K562 (cell line): ENCODE measurements at regions not wholly inside any gene's neighbourhood (a gene's known extent, or its start where the extent isn't known, plus 50 kb on each side); places are given as distances from the start of the nearest gene placed in this dataset.

ENCODE experiments used
- ATAC-seq: fragments of 200-7000 bp; cut with Tn5 transposase; 3 replicates; pipeline ENCODE4 v1.9.1; 2020; ENCODE audit warnings: moderate library complexity
- BruUV-seq: library from RNA; stranded (reverse); fragments of 400-500 nt; replicated peaks from 2 replicates; lab custom pipeline; 2021; lab: Mats Ljungman, UMichigan
- CTCF ChIA-PET: fragments of 300-600 bp; formaldehyde crosslinking; extraction: SDS; loops from one replicate; lab custom pipeline; 2021; ENCODE audit warnings: low intra/inter-chr PET ratio; lab: Yijun Ruan, JAX
- POLR2A ChIA-PET: fragments of 300-600, 350-650 bp; sonication (Branson Sonifier 250); formaldehyde crosslinking; extraction: SDS; loops from one replicate; lab custom pipeline; 2021; ENCODE audit warnings: antibody characterized with exemption, inconsistent platforms; lab: Yijun Ruan, JAX
- DNase-seq, 4 experiments: peaks; one replicate each; pipeline versions ENCODE4 v3.0.0 to v3.0.0-alpha.2; 2011 to 2018; ENCODE audit warnings: low spot score in 3 of 4, mixed read lengths in 3 of 4; ENCODE audit errors: extremely low read depth in 1 of 4
- FAIRE-seq: peaks from 2 replicates; lab custom pipeline; 2011; peaks lifted over from hg19 to GRCh38; lab: Jason Lieb, UNC
- H2AFZ ChIP-seq: 2 replicates; pipeline ENCODE4 v1.6.0; 2011; ENCODE audit warnings: low read depth, low read length, control low read depth, inconsistent platforms
- H3K27ac ChIP-seq: fragments of 200-600 bp; 3 replicates; pipeline ENCODE4 v1.8.0; 2011; ENCODE audit warnings: low read depth, mild to moderate bottlenecking, control low read depth, inconsistent platforms, low read length, moderate library complexity, mixed read lengths; ENCODE audit errors: extremely low read depth
- H3K27me3 ChIP-seq, 2 experiments: fragments of 300-600 bp in 1 of 2; 2 replicates in 1 of 2; 3 replicates in 1 of 2; pipeline versions ENCODE4 v1.6.0 to v1.8.0; 2011; ENCODE audit warnings: inconsistent platforms in 2 of 2, low read length in 2 of 2, mild to moderate bottlenecking in 1 of 2, mixed read lengths in 1 of 2, moderate library complexity in 1 of 2; ENCODE audit not compliant: control insufficient read depth in 2 of 2, insufficient read depth in 2 of 2
- H3K36me3 ChIP-seq: fragments of 300-600 bp; 3 replicates; pipeline ENCODE4 v1.8.0; 2011; ENCODE audit warnings: mild to moderate bottlenecking, low read length, inconsistent platforms; ENCODE audit not compliant: control insufficient read depth, insufficient read depth
- H3K4me1 ChIP-seq, 2 experiments: fragments of 200-600 bp in 1 of 2; replicated peaks in 1 of 2; 2 replicates in 1 of 2; 3 replicates in 1 of 2; pipeline versions ENCODE4 v1.5.1 to v1.8.0; 2011; ENCODE audit warnings: inconsistent platforms in 2 of 2, low read length in 2 of 2, mild to moderate bottlenecking in 1 of 2, mixed read lengths in 1 of 2, moderate library complexity in 1 of 2; ENCODE audit not compliant: control insufficient read depth in 2 of 2, insufficient read depth in 2 of 2
- H3K4me2 ChIP-seq: 2 replicates; pipeline ENCODE4 v1.6.1; 2011; ENCODE audit warnings: low read length, control low read depth, inconsistent platforms, mixed read lengths; ENCODE audit not compliant: insufficient read depth
- H3K4me3 ChIP-seq: fragments of 200-600 bp; sonication (generic), shearing (Covaris generic); 2 replicates; pipeline ENCODE4 v1.5.1; 2016; ENCODE audit warnings: control low read depth, inconsistent platforms
- H3K79me2 ChIP-seq: fragments of 200-600 bp; 3 replicates; pipeline ENCODE4 v1.8.0; 2011; ENCODE audit warnings: low read length, inconsistent platforms; ENCODE audit not compliant: control insufficient read depth, insufficient read depth
- H3K9ac ChIP-seq, 2 experiments: 2 replicates each; pipeline versions ENCODE4 v1.6.0 to v1.6.1; 2011; ENCODE audit warnings: low read depth in 2 of 2, low read length in 2 of 2, control low read depth in 1 of 2, inconsistent platforms in 1 of 2, mild to moderate bottlenecking in 1 of 2, mixed read lengths in 1 of 2; ENCODE audit not compliant: insufficient read depth in 1 of 2
- H3K9me1 ChIP-seq: one replicate; pipeline ENCODE4 v1.6.0; 2011; ENCODE audit warnings: inconsistent platforms, mild to moderate bottlenecking, low read length, moderate library complexity; ENCODE audit not compliant: control insufficient read depth, insufficient read depth
- H3K9me3 ChIP-seq: replicated peaks from 2 replicates; pipeline ENCODE4 v1.5.1; 2011; ENCODE audit warnings: low read depth, low read length, inconsistent platforms; ENCODE audit not compliant: control insufficient read depth, insufficient read depth
- H4K20me1 ChIP-seq: replicated peaks from 2 replicates; pipeline ENCODE4 v1.6.1; 2011; ENCODE audit warnings: low read length, inconsistent platforms, mixed read lengths; ENCODE audit not compliant: control insufficient read depth, insufficient read depth
- CTBP1 ChIP-seq: fragments of 450-650 bp; IDR thresholded peaks from 2 replicates; pipeline ENCODE4 v1.6.1; 2016; ENCODE audit warnings: borderline replicate concordance
- E2F1 ChIP-seq: sonication (generic); formaldehyde crosslinking; IDR thresholded peaks from 2 replicates; pipeline ENCODE4 v1.8.1; 2023; ENCODE audit warnings: mild to moderate bottlenecking, missing genetic modification reagents, moderate library complexity
- ELK1 ChIP-seq: sonication (generic); formaldehyde crosslinking; IDR thresholded peaks from 2 replicates; pipeline ENCODE4 v1.8.1; 2022; ENCODE audit warnings: missing genetic modification reagents
- HOMEZ ChIP-seq: fragments of 250-450 bp; sonication (Bioruptor Pico); IDR thresholded peaks from 2 replicates; pipeline ENCODE4 v1.4.0; 2020; ENCODE audit warnings: mild to moderate bottlenecking, moderate library complexity
- ILK ChIP-seq: fragments of 450-650 bp; IDR thresholded peaks from 2 replicates; pipeline ENCODE4 v1.6.1; 2016; ENCODE audit warnings: missing genetic modification characterization, low read depth, mild to moderate bottlenecking, missing compliant biosample characterization, moderate library complexity, borderline replicate concordance
- JUN ChIP-seq, 2 experiments: sonication (generic) in 1 of 2; formaldehyde crosslinking in 1 of 2; IDR thresholded peaks; 2 replicates each; pipeline versions ENCODE4 v1.6.1 to v1.8.0; 2012 to 2022; ENCODE audit warnings: borderline replicate concordance in 2 of 2, mild to moderate bottlenecking in 2 of 2, improper control_type of control experiment in 1 of 2, low read depth in 1 of 2, low read length in 1 of 2, missing genetic modification reagents in 1 of 2
- KLF1 ChIP-seq: fragments of 450-650 bp; IDR thresholded peaks from 2 replicates; pipeline ENCODE4 v1.6.1; 2016; ENCODE audit warnings: missing genetic modification characterization, missing compliant biosample characterization
- KLF10 ChIP-seq: fragments of 250-450 bp; sonication (Bioruptor Pico); IDR thresholded peaks from 2 replicates; pipeline ENCODE4 v1.6.1; 2021; ENCODE audit warnings: matching md5 sums
- NCOR1 ChIP-seq: fragments of 450-650 bp; IDR thresholded peaks from 2 replicates; pipeline ENCODE4 v1.6.1; 2016; ENCODE audit warnings: mild to moderate bottlenecking, moderate library complexity
- NKRF ChIP-seq: fragments of 450-650 bp; IDR thresholded peaks from 2 replicates; pipeline ENCODE4 v1.6.1; 2016; ENCODE audit warnings: borderline replicate concordance
- POLR2AphosphoS5 ChIP-seq: IDR thresholded peaks from 2 replicates; pipeline ENCODE4 v1.6.1; 2011; ENCODE audit warnings: mild to moderate bottlenecking, low read depth, low read length, moderate library complexity; ENCODE audit not compliant: control insufficient read depth, insufficient read depth
- POLR2B ChIP-seq: fragments of 450-650 bp; IDR thresholded peaks from 2 replicates; pipeline ENCODE4 v1.6.1; 2018; ENCODE audit warnings: low read depth; ENCODE audit not compliant: partially characterized antibody
- TRIM28 ChIP-seq: fragments of 450-650 bp; IDR thresholded peaks from 2 replicates; pipeline ENCODE4 v1.6.1; 2017
- USF2 ChIP-seq: sonication (generic); formaldehyde crosslinking; IDR thresholded peaks from 2 replicates; pipeline ENCODE4 v1.5.0; 2020; ENCODE audit warnings: missing genetic modification reagents
- ZC3H4 ChIP-seq: sonication (generic); formaldehyde crosslinking; IDR thresholded peaks from 2 replicates; pipeline ENCODE4 v1.9.0; 2021; ENCODE audit warnings: missing genetic modification reagents, borderline replicate concordance
- ZNF217 ChIP-seq: sonication (generic); formaldehyde crosslinking; IDR thresholded peaks from 2 replicates; pipeline ENCODE4 v1.8.0; 2022; ENCODE audit warnings: mild to moderate bottlenecking, missing genetic modification reagents
- WGBS: fragments of 100-300 bp; shearing (Covaris generic); methylation state at CpG from one replicate; pipeline ENCODE4 v1.1.6; 2016; ENCODE audit warnings: low coverage, mixed read lengths; ENCODE audit not compliant: insufficient coverage; ENCODE audit errors: missing lambda C conversion rate; 5-methylcytosine and 5-hydroxymethylcytosine counted together
- in situ Hi-C: fragments of 300-500 bp; cut with MboI; formaldehyde crosslinking; loops from 4 replicates; pipeline ENCODE4 v1.15.0; 2018; ENCODE audit warnings: inconsistent platforms, mixed read lengths
- intact Hi-C: fragments of 100-400 bp; cut with micrococcal nuclease; formaldehyde crosslinking; loops from 2 replicates; pipeline ENCODE4 v1.14.2; 2022

GRCh38 chr5:133736512-133736911, 124.2 kb upstream of the FSTL4 start:
- no peak for ATAC-seq
- H4K20me1 ChIP-seq = no peaks in the 10 kb centered on the region
- DNase-seq = no peak
- FAIRE-seq = no peak
- no peaks in the 10 kb centered on the region for H3K9me3 ChIP-seq
- BruUV-seq = no TSS peak
- H3K4me3 ChIP-seq = no peak overlapping the region
- no peaks in the 10 kb centered on the region for H3K79me2 ChIP-seq
- H3K36me3 ChIP-seq = no peaks in the 10 kb centered on the region
- no peak overlapping the region for H3K27ac ChIP-seq
- CTCF ChIA-PET = no interaction called here
- intact Hi-C loops (loop anchor here (5.0 kb wide), 1 partner anchor 206 kb away; no protein-coding TSS in a partner anchor), in situ Hi-C loops (no loop called here)
- no peak overlapping the region for H3K4me2 ChIP-seq
- H3K4me1 ChIP-seq = no peaks in the 10 kb centered on the region
- H2AFZ ChIP-seq = no peak overlapping the region
- H3K9ac ChIP-seq = no peak overlapping the region
- no peaks in the 10 kb centered on the region for H3K9me1 ChIP-seq
- POLR2A ChIA-PET = no interaction called here
- peaks cover 3 to 20% of the 10 kb centered on the region in 2 experiments; a peak in 1 of 5 replicates for H3K27me3 ChIP-seq
- WGBS = 2% methylated on average over 5 of the region's 5 CpGs
- TF ChIP-seq NCOR1 (no peak), ZC3H4 (CRISPR knock-in tag) (no peak), JUN (IDR thresholded peaks at IDR 0.05; ENCODE audit: borderline replicate concordance, low read depth, low read length) (no peak), JUN (CRISPR knock-in tag; IDR thresholded peaks at IDR 0.05; ENCODE audit: borderline replicate concordance) (no peak), POLR2AphosphoS5 (no peak), POLR2B (no peak), ELK1 (no peak), TRIM28 (no peak), HOMEZ (CRISPR knock-in tag) (no peak), USF2 (CRISPR knock-in tag) (no peak), ZNF217 (CRISPR knock-in tag) (no peak), NKRF (no peak), E2F1 (CRISPR knock-in tag) (no peak), ILK (tag) (no peak), KLF1 (tag) (no peak), CTBP1 (no peak), KLF10 (CRISPR knock-in tag) (no peak)
